HFFc6 (cell line): ENCODE measurements at regions not wholly inside any gene's neighbourhood (a gene's known extent, or its start where the extent isn't known, plus 50 kb on each side); places are given as distances from the start of the nearest gene placed in this dataset.

Source experiments
- DNase-seq: peaks from one replicate; pipeline ENCODE4 v3.0.0-alpha.2; 2018
- H3K27ac Mint-ChIP-seq: 2 replicates; pipeline ENCODE4 v1.8.0; 2020; ENCODE audit warnings: mild to moderate bottlenecking, mixed read lengths
- H3K27me3 Mint-ChIP-seq: 2 replicates; pipeline ENCODE4 v1.8.0; 2021; ENCODE audit warnings: mild to moderate bottlenecking, moderate library complexity, mixed read lengths; ENCODE audit not compliant: insufficient read depth
- H3K36me3 Mint-ChIP-seq: 2 replicates; pipeline ENCODE4 v1.8.0; 2021; ENCODE audit warnings: low read depth, mixed read lengths
- H3K4me1 Mint-ChIP-seq: 2 replicates; pipeline ENCODE4 v1.8.0; 2020; ENCODE audit warnings: low read depth, mixed read lengths
- H3K4me3 Mint-ChIP-seq: 2 replicates; pipeline ENCODE4 v1.8.0; 2020; ENCODE audit warnings: mild to moderate bottlenecking, moderate library complexity, mixed read lengths
- H3K9me3 Mint-ChIP-seq: 2 replicates; pipeline ENCODE4 v1.8.0; 2020; ENCODE audit warnings: mild to moderate bottlenecking, mixed read lengths
- CTCF ChIP-seq: fragments of 200-600 bp; sonication (generic); IDR thresholded peaks from 2 replicates; pipeline ENCODE4 v1.5.0; 2021; ENCODE audit warnings: antibody characterized with exemption, mild to moderate bottlenecking

- DNase-seq: no peak
- no peak for TF ChIP-seq CTCF
- Mint-ChIP-seq H3K27ac (no peak overlapping the region), H3K9me3 (no peaks in the 10 kb centered on the region; the same call in 1 of the 2 replicates), H3K36me3 (no peaks in the 10 kb centered on the region), H3K27me3 (no peaks in the 10 kb centered on the region), H3K4me1 (no peaks in the 10 kb centered on the region), H3K4me3 (no peak overlapping the region)
Measured at GRCh38 chr13:86201477-86201876, 402.3 kb upstream of the SLITRK6 start.

GRCh38 chr13:86193281-86193680, 394.1 kb upstream of the SLITRK6 start:
- DNase-seq: no peak
- TF ChIP-seq CTCF: no peak
- Mint-ChIP-seq H3K4me3 (no peak overlapping the region), H3K27ac (no peak overlapping the region), H3K9me3 (peaks cover 31% of the 10 kb centered on the region), H3K36me3 (no peaks in the 10 kb centered on the region), H3K27me3 (no peaks in the 10 kb centered on the region), H3K4me1 (no peaks in the 10 kb centered on the region)

- no peaks in the 10 kb centered on the region; the same call in 1 of the 2 replicates for H3K27me3 Mint-ChIP-seq
- H3K9me3 Mint-ChIP-seq: peaks cover 56% of the 10 kb centered on the region
- no peak overlapping the region for H3K27ac Mint-ChIP-seq
- H3K36me3 Mint-ChIP-seq: no peaks in the 10 kb centered on the region; the same call in 1 of the 2 replicates
- no peak for TF ChIP-seq CTCF
- no peaks in the 10 kb centered on the region for H3K4me1 Mint-ChIP-seq
- H3K4me3 Mint-ChIP-seq: no peak overlapping the region
- DNase-seq: no peak
Measured at GRCh38 chr13:86188170-86188569, 389.0 kb upstream of the SLITRK6 start.

GRCh38 chr13:86185636-86186035, 386.4 kb upstream of the SLITRK6 start:
- DNase-seq: no peak
- Mint-ChIP-seq H3K36me3 (no peaks in the 10 kb centered on the region; the same call in 1 of the 2 replicates), H3K27me3 (no peaks in the 10 kb centered on the region; the same call in 1 of the 2 replicates), H3K9me3 (peaks cover 67% of the 10 kb centered on the region), H3K4me1 (no peaks in the 10 kb centered on the region), H3K27ac (no peak overlapping the region), H3K4me3 (no peak overlapping the region)
- no peak for TF ChIP-seq CTCF

GRCh38 chr13:86185107-86185506, 385.9 kb upstream of the SLITRK6 start:
- no peaks in the 10 kb centered on the region; the same call in 1 of the 2 replicates for H3K36me3 Mint-ChIP-seq
- H3K27me3 Mint-ChIP-seq: no peaks in the 10 kb centered on the region; the same call in 1 of the 2 replicates
- no peak for TF ChIP-seq CTCF
- no peak overlapping the region for H3K27ac Mint-ChIP-seq
- no peaks in the 10 kb centered on the region for H3K4me1 Mint-ChIP-seq
- DNase-seq: no peak
- peaks cover 65% of the 10 kb centered on the region for H3K9me3 Mint-ChIP-seq
- no peak overlapping the region for H3K4me3 Mint-ChIP-seq

GRCh38 chr13:86174622-86175021, 375.4 kb upstream of the SLITRK6 start:
- Mint-ChIP-seq H3K4me1 (no peaks in the 10 kb centered on the region), H3K36me3 (no peaks in the 10 kb centered on the region)
- TF ChIP-seq CTCF: no peak

More at GRCh38 chr13:86174622-86175021, 375.4 kb upstream of the SLITRK6 start:
- peaks cover 36% of the 10 kb centered on the region for H3K9me3 Mint-ChIP-seq
- H3K27me3 Mint-ChIP-seq: no peaks in the 10 kb centered on the region
- H3K4me3 Mint-ChIP-seq: no peak overlapping the region
- H3K27ac Mint-ChIP-seq: no peak overlapping the region
- no peak for DNase-seq
